SK-N-SH treated with all-trans-retinoic acid at 6 μM for 48 hours (cell line): ENCODE measurements at regions not wholly inside any gene's neighbourhood (a gene's known extent, or its start where the extent isn't known, plus 50 kb on each side); places are given as distances from the start of the nearest gene placed in this dataset.
A peak's percentile ranks its signal among the peaks of the same experiment; 100 is the strongest.

ENCODE experiments used
- ATAC-seq: fragments of 200-7000 bp; cut with Tn5 transposase; 3 replicates; pipeline ENCODE4 v1.9.1; 2020; ENCODE audit warnings: mild to moderate bottlenecking, moderate library complexity
- ARNTL ChIP-seq: fragments of 450-650 bp; formaldehyde crosslinking; IDR thresholded peaks from 2 replicates; pipeline ENCODE4 v1.5.0; 2020; ENCODE audit warnings: low read depth, mild to moderate bottlenecking, moderate library complexity, borderline replicate concordance
- BACH2 ChIP-seq: fragments of 250-450 bp; sonication (Bioruptor Pico); IDR thresholded peaks from 2 replicates; pipeline ENCODE4 v1.9.0; 2021; ENCODE audit warnings: mild to moderate bottlenecking, borderline replicate concordance
- CREB5 ChIP-seq: fragments of 250-450 bp; sonication (Bioruptor Pico); IDR thresholded peaks from 2 replicates; pipeline ENCODE4 v1.5.1; 2020; ENCODE audit warnings: low read depth, mild to moderate bottlenecking, moderate library complexity
- CSRNP3 ChIP-seq: fragments of 250-450 bp; sonication (Bioruptor Pico); IDR thresholded peaks from 2 replicates; pipeline ENCODE4 v1.5.1; 2021; ENCODE audit warnings: mild to moderate bottlenecking, moderate library complexity
- GLIS3 ChIP-seq: fragments of 250-450 bp; sonication (Bioruptor Pico); IDR thresholded peaks from 2 replicates; pipeline ENCODE4 v1.5.0; 2020; ENCODE audit warnings: mild to moderate bottlenecking, moderate library complexity
- ISL1 ChIP-seq: fragments of 250-450 bp; sonication (Bioruptor Pico); IDR thresholded peaks from 2 replicates; pipeline ENCODE4 v2.1.2; 2022; ENCODE audit warnings: mild to moderate bottlenecking, moderate library complexity
- OSR1 ChIP-seq: fragments of 250-450 bp; sonication (Bioruptor Pico); IDR thresholded peaks from 2 replicates; pipeline ENCODE4 v1.8.0; 2022; ENCODE audit warnings: moderate library complexity, mild to moderate bottlenecking, inconsistent platforms
- POU6F1 ChIP-seq: fragments of 250-450 bp; sonication (Bioruptor Pico); IDR thresholded peaks from 2 replicates; pipeline ENCODE4 v1.8.0; 2021; ENCODE audit warnings: low read depth, mild to moderate bottlenecking, moderate library complexity, borderline replicate concordance
- PPARA ChIP-seq: fragments of 250-450 bp; sonication (Bioruptor Pico); IDR thresholded peaks from 2 replicates; pipeline ENCODE4 v1.5.0; 2020; ENCODE audit warnings: mild to moderate bottlenecking, borderline replicate concordance
- SNAI2 ChIP-seq: fragments of 250-450 bp; sonication (Bioruptor Pico); IDR thresholded peaks from 2 replicates; pipeline ENCODE4 v1.5.0; 2020; ENCODE audit warnings: mild to moderate bottlenecking, moderate library complexity
- TOX ChIP-seq: fragments of 250-450 bp; sonication (Bioruptor Pico); IDR thresholded peaks from 2 replicates; pipeline ENCODE4 v1.8.0; 2021; ENCODE audit warnings: mild to moderate bottlenecking, moderate library complexity, borderline replicate concordance
- TSHZ2 ChIP-seq: fragments of 250-450 bp; sonication (Bioruptor Pico); IDR thresholded peaks from 2 replicates; pipeline ENCODE4 v1.5.0; 2020; ENCODE audit warnings: mild to moderate bottlenecking, moderate library complexity
- ZC3H10 ChIP-seq: fragments of 250-450 bp; sonication (Bioruptor Pico); IDR thresholded peaks from 2 replicates; pipeline ENCODE4 v1.5.1; 2021; ENCODE audit warnings: mild to moderate bottlenecking, moderate library complexity
- ZFP30 ChIP-seq: fragments of 450-650 bp; formaldehyde crosslinking; IDR thresholded peaks from 2 replicates; pipeline ENCODE4 v1.5.0; 2022; ENCODE audit warnings: mild to moderate bottlenecking, moderate library complexity
- ZNF8 ChIP-seq: fragments of 450-650 bp; formaldehyde crosslinking; IDR thresholded peaks from 2 replicates; pipeline ENCODE4 v1.5.0; 2020; ENCODE audit warnings: mild to moderate bottlenecking, moderate library complexity

- ATAC-seq = peak; percentile 81
- TF ChIP-seq ZFP30 (CRISPR knock-in tag) (no peak), GLIS3 (no peak), OSR1 (CRISPR knock-in tag) (no peak), SNAI2 (no peak), ZNF8 (CRISPR knock-in tag) (no peak), TSHZ2 (CRISPR knock-in tag) (no peak), POU6F1 (CRISPR knock-in tag) (no peak), TOX (CRISPR knock-in tag) (no peak), BACH2 (CRISPR knock-in tag) (no peak), ARNTL (CRISPR knock-in tag) (no peak), CSRNP3 (no peak), ZC3H10 (CRISPR knock-in tag) (no peak), PPARA (no peak)
These were observed 114.2 kb upstream of the ARID2 start for GRCh38 chr12:45615268-45615667.

GRCh38 chr12:45619736-45620135 lies 109.8 kb upstream of the ARID2 start:
- ATAC-seq = no peak
- TF ChIP-seq ARNTL (CRISPR knock-in tag) (no peak), TOX (CRISPR knock-in tag) (no peak), CREB5 (CRISPR knock-in tag) (no peak), ISL1 (CRISPR knock-in tag) (no peak), ZFP30 (CRISPR knock-in tag) (no peak), ZC3H10 (CRISPR knock-in tag) (no peak), OSR1 (CRISPR knock-in tag) (no peak), POU6F1 (CRISPR knock-in tag) (no peak), GLIS3 (no peak), CSRNP3 (no peak)

- ATAC-seq = no peak
- TF ChIP-seq TSHZ2 (CRISPR knock-in tag) (no peak), BACH2 (CRISPR knock-in tag) (no peak)
These were observed 107.8 kb upstream of the ARID2 start for GRCh38 chr12:45621703-45622102.
